Activated naive CD4-positive, alpha-beta T cell treated with anti-CD3 and anti-CD28 coated beads, Interleukin-2, amount 50 U/mL, for 16 hours (primary cell): ENCODE measurements at regions not wholly inside any gene's neighbourhood (a gene's known extent, or its start where the extent isn't known, plus 50 kb on each side); places are given as distances from the start of the nearest gene placed in this dataset.

Source experiments
- DNase-seq: peaks from one replicate; pipeline ENCODE4 v3.0.0-alpha.2; 2020

- no peak for DNase-seq
Measured at GRCh38 chr12:107565551-107565950, 120.0 kb upstream of the PWP1 start.

DNA sequence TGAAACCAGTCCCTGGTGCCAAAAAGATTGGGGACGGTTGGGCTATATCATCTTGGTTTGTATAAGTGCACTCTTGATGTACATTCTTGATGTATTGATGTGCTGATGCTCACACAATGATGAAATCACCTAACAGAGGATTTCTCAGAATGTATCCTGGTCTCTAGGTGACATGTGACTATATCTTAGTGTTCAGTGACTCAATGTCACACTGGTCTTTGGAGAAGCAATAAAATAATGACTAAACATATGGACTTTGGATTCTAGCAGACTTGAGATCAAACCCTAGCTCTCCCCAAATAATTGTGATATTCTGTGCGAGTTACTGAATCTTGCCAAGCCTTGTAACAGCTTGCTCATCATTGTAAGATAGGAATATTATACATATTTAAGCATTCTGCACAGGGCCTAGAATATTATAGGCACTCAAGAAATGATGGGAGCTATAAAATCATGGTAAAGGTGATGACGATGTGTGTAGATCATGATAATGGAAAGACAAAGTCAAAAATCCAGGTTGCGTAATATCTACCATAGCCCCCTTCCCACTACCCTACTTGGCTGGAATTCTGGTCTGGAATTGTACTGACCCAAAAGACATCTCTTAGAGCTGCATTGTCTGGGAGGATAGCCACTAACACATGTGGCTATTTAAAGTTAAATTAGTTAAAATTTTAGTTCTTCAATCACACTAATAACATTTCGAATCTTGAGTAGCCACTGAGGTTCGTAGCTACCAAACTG is 117.6 kb upstream of the PWP1 start:
- no peak for DNase-seq

GRCh38 chr12:107568718-107569117 is 116.9 kb upstream of the PWP1 start:
- DNase-seq = no peak

- DNase-seq = no peak
Measured at GRCh38 chr12:107570721-107571120, 114.9 kb upstream of the PWP1 start.

GRCh38 chr12:107571492-107571891 is 114.1 kb upstream of the PWP1 start:
- DNase-seq = no peak

DNA sequence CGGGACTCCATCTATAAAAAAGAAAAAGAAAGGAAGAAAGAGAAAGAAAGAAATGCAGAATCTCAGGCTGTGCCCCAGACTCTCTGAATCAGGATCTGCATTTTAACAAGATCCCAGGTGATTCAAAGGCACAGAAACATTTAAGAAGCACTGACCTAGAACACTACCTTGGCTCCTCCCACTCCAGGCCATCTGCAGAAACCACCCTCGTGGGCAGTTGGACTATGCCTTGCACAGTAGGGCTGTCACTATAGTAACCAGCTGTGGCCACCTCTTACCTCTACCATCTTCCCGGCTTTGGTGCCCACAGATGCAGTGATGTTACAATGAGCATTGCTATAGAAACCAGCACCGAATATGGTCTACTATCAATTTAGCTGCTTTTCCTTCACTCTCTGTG is 110.9 kb upstream of the PWP1 start:
- no peak for DNase-seq

- no peak for DNase-seq
Measured at GRCh38 chr12:107580750-107581618, 104.6 kb upstream of the PWP1 start.

- no peak for DNase-seq
Measured at GRCh38 chr12:107581619-107582015, 104.0 kb upstream of the PWP1 start.

DNA sequence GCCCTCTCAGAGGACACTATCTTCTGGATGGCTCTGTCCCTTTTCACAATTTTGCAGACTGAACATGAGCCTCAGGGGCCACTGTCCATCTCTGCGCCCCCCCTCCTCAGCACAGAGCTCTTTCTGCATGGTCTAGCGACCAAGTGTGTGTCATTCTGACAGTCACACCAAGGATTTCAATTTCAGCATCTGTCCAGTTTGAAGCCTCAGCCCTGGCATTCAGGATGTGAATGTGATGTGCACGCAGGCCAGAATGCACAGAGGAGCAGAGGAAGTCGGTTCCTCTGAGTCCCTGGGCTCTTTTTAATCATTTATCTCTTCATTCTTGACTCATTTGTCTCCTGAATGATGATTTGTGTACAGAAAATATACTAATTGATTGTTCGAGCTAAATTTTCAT is 102.0 kb upstream of the PWP1 start:
- no peak for DNase-seq

GRCh38 chr12:107584563-107584962 is 101.0 kb upstream of the PWP1 start:
- DNase-seq = no peak

GRCh38 chr12:107586256-107586970 is 99.2 kb upstream of the PWP1 start:
- DNase-seq = no peak

DNA sequence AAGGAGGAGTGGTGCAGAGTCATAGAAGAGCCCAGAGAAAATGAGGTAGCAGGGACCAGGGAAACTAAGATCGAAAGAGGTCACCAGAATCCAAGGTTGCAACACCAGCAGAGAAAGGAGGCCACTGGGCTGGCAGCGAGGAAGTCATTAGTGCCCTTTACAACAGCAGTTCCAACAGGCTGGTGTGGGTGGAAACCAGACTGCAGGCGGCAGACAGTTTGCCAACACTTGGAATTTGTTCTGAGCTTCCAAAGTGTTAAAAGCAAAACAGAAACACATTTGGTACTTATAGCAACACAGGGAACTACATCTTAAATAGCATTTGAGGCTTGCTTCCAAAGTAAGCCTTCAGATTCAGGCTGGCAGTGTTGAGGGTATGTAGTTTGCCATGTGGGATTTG is 95.2 kb upstream of the PWP1 start:
- DNase-seq = no peak

GRCh38 chr12:107590814-107591375 is 94.7 kb upstream of the PWP1 start:
- no peak for DNase-seq

GRCh38 chr12:107593713-107594381 is 91.8 kb upstream of the PWP1 start:
- no peak for DNase-seq

DNA sequence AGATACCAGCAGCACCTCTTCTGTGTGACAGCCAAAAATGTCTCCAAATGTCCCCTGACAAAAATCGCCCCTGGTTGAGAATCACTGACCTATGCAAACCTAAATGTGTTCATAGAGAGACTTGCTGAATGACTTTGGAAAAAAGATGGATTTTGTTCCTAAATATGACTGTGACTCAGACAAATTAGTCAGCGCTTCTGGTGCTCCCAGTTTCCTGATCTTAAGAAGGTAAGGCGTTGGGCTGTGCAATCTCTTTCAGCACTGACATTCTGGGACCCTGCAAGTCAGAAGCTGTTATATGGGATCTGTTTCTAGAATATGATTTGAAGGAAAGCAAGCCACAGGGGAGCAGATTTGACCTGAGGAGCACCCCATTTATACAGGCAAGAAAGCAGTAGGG is 90.6 kb upstream of the PWP1 start:
- no peak for DNase-seq

DNA sequence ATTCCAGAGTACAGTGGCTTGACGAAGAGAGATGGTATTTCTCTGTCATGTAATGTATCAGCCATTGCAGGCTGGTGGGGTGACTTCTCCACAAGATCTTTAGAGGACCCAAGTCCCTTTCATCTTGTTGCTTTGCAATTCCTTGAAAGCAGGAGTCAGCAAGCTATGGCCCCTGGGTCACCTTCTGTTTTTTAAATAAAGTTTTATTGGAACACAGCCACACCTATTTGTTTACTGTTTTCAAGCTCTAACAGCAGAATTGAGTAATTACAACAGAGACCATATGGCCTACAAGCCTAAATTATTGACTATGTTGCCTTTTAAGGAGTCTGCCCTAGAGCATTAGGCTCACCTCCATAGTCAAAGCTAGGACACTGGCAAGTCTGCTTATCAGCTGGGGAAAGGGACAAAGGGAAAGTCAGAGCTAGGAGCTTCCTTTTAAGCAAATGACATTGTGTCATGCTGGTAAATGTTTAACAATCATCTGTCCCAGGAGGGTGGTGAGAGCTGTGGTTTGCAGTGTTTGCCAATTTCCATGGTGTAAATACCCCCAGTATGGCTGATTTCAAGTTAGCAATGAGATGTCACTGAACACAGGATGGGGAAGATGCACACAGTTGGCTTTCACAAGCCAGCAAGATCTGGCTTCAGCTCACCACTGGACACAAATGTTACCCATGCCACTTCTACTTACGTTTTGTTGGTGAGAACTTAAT is 87.7 kb upstream of the PWP1 start:
- DNase-seq = no peak

DNA sequence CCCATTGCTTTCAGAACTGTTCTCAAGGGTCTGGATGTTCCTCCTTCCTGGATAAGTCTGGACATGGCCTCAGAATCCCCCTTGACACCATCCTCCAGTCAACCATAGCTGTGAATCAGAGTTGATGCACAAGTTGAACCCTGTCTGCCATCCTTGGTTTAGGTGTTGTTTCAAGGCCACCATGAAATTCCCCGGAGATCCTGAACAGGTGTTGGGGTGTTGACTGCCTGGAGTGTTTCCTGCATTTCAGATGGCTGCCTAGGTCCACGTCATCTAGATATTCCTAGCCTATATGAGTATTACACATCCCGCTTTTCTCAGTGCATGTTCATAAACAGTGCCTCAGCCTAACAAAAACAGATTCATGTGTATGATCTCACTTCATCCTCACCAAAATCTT is 86.7 kb upstream of the PWP1 start:
- DNase-seq = no peak

DNA sequence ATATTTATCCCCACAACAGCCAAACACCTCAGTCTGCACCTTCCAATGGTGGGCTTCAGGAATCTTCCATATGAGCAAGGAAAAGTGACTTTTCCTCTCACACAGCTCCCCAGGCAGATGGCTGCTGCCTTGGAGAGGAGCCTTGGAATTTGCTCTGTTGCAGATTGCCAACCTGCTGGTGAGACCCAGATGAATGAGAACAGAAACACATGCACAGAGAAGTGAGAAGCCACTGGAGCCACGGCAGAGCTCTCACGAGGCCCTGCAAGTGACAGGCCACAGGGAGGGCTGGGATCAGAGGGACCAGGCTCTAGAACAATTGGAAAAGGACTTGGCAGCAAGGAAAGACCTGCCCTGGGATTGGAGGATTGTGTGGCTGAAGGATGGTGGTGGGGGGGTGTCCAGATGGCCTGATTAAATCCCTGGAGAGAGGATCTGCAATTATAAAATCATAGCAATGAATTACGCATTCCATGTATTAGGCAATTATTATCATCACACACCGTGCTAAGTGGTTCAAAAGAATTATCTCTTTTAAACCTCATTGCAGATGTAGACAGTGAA is 84.9 kb upstream of the PWP1 start:
- no peak for DNase-seq

DNA sequence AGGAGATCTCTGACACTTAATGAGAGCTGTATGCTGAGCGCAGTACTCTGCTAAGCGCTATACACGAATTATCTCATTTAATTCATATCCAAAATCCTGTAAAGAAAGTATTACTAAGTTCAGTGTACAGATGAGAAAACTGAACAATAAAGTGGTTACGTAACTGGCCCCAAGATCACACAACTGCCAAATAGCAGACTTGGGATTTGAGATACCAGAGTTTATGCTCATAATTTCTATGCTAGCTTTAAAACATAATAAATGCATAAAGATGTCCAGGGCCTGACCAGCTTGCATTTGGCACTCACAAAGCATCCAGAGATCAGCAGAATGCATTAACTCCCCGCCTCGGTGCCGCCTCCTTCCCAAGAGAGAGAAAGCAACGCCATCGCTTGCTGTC is 83.2 kb upstream of the PWP1 start:
- DNase-seq = no peak

GRCh38 chr12:107605293-107605692 is 80.3 kb upstream of the PWP1 start:
- no peak for DNase-seq

DNA sequence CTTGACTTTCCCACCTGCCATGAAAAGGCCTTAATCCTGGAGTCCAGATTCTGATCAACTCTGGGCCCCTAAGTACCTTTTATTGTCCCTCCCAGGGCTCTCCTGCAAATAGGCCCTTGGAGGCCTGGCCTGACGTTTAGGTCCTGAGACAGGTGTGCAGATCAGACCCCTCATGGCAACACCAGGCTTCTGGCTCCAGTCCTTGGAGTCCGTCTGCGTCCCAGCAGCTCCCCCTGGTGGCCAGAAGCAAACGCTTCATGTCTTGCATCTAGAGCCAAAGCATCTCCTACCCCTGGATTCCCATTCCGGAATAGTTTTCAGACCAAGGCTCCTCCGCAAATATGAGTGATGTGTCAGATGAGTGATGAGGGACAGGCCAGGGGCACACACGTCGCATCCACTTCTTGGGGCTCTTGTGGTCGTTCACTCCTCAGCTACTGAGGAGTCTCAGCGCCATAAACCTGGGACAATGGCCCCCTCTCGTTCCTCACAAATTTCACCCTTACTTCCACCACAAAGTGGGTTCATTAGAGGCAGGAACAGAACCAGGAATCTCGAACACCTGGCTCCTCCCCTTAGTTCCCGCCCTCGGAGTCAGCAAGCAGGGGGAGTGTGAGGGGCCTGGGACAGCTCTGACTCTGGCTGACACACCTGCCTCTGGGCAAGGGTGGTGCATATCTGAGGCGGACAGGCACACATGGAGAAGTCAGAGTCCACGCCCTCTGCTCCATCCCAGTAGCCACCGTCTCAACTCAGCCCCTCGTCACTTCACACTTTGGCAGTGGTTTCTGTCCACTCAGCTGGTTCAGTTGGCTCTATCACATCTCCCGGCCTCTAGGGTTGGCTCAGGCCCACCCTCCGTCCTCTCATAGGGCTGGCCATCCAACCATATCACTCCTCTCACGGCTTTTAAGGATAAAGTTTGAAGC is 77.9 kb upstream of the PWP1 start:
- DNase-seq = peak; percentile 82
